ENCODE measurements at regions not wholly inside any gene's neighbourhood (a gene's known extent, or its start where the extent isn't known, plus 50 kb on each side); places are given as distances from the start of the nearest gene placed in this dataset.

- Histone ChIP-seq H3K36me3 (no peaks in the 10 kb centered on the region), H3K27ac (peak overlapping the region; percentile 59)
- 43% methylated on average over 4 of the region's 4 CpGs for WGBS
Measured at GRCh38 chr2:60053791-60054190, 499.7 kb downstream of the BCL11A start.

GRCh38 chr2:60052601-60053000, 500.9 kb downstream of the BCL11A start:
- 75% methylated on average over 3 of the region's 3 CpGs for WGBS
- TF ChIP-seq POLR2A (IDR thresholded peaks at IDR 0.05), result no peak
- no peak for TF ChIP-seq POLR2AphosphoS5 (IDR thresholded peaks at IDR 0.05)
- no peak for TF ChIP-seq EP300 (IDR thresholded peaks at IDR 0.05)
- TF ChIP-seq, protein P1, sequence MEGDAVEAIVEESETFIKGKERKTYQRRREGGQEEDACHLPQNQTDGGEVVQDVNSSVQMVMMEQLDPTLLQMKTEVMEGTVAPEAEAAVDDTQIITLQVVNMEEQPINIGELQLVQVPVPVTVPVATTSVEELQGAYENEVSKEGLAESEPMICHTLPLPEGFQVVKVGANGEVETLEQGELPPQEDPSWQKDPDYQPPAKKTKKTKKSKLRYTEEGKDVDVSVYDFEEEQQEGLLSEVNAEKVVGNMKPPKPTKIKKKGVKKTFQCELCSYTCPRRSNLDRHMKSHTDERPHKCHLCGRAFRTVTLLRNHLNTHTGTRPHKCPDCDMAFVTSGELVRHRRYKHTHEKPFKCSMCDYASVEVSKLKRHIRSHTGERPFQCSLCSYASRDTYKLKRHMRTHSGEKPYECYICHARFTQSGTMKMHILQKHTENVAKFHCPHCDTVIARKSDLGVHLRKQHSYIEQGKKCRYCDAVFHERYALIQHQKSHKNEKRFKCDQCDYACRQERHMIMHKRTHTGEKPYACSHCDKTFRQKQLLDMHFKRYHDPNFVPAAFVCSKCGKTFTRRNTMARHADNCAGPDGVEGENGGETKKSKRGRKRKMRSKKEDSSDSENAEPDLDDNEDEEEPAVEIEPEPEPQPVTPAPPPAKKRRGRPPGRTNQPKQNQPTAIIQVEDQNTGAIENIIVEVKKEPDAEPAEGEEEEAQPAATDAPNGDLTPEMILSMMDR (IDR thresholded peaks at IDR 0.05), result no peak

More at GRCh38 chr2:60053791-60054190, 499.7 kb downstream of the BCL11A start:
- no peaks in the 10 kb centered on the region for H3K27me3 ChIP-seq
- DNase-seq (ENCODE audit: low spot score in 2 of 2), result no peak
- peaks cover 13% of the 10 kb centered on the region for H3K4me1 ChIP-seq
- TF ChIP-seq, protein P1 (IDR thresholded peaks at IDR 0.05), result no peak
- TF ChIP-seq POLR2A (IDR thresholded peaks at IDR 0.05) (no peak), EP300 (IDR thresholded peaks at IDR 0.05) (no peak), POLR2AphosphoS5 (IDR thresholded peaks at IDR 0.05) (no peak)
- no peaks in the 10 kb centered on the region for H3K9me3 ChIP-seq
- no peak overlapping the region for H3K4me3 ChIP-seq

DNA sequence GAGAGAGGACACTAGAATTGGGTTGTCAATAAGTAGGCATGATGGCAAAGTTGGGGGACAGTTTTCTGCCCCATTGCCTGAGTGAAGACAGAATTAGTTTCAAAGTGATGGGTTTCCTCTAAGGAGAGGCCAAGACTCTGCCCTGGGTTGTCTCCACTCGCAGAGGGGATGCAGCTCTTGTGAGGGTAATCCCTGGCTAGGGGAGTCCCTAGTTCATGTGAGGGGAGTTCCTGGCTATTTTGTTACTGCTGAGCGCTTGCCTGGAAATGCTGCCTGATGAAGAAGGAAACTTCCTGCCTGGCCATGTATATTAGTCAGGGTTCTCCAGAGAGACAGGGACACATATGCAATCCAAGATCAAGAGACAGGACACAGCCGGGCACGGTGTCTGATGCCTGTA, 501.5 kb downstream of the BCL11A start:
- DNase-seq (ENCODE audit: low spot score in 2 of 2), result no peak
- H3K4me3 ChIP-seq, result no peak overlapping the region
- H3K9me3 ChIP-seq, result no peaks in the 10 kb centered on the region
- no peaks in the 10 kb centered on the region for H3K36me3 ChIP-seq
- no peaks in the 10 kb centered on the region for H3K27me3 ChIP-seq
- 93% methylated on average over 4 of the region's 4 CpGs for WGBS
- no peak for TF ChIP-seq POLR2AphosphoS5 (IDR thresholded peaks at IDR 0.05)
- TF ChIP-seq EP300 (IDR thresholded peaks at IDR 0.05), result no peak
- TF ChIP-seq POLR2A (IDR thresholded peaks at IDR 0.05), result no peak
- TF ChIP-seq, protein P1 (IDR thresholded peaks at IDR 0.05), result no peak
- H3K4me1 ChIP-seq, result peaks cover 13% of the 10 kb centered on the region
- H3K27ac ChIP-seq, result no peak overlapping the region

More at GRCh38 chr2:60052601-60053000, 500.9 kb downstream of the BCL11A start:
- H3K9me3 ChIP-seq, result no peaks in the 10 kb centered on the region
- no peaks in the 10 kb centered on the region for H3K27me3 ChIP-seq
- peaks cover 13% of the 10 kb centered on the region for H3K4me1 ChIP-seq
- H3K36me3 ChIP-seq, result no peaks in the 10 kb centered on the region
- H3K4me3 ChIP-seq, result no peak overlapping the region
- no peak for DNase-seq (ENCODE audit: low spot score in 2 of 2)
- H3K27ac ChIP-seq, result no peak overlapping the region

DNA sequence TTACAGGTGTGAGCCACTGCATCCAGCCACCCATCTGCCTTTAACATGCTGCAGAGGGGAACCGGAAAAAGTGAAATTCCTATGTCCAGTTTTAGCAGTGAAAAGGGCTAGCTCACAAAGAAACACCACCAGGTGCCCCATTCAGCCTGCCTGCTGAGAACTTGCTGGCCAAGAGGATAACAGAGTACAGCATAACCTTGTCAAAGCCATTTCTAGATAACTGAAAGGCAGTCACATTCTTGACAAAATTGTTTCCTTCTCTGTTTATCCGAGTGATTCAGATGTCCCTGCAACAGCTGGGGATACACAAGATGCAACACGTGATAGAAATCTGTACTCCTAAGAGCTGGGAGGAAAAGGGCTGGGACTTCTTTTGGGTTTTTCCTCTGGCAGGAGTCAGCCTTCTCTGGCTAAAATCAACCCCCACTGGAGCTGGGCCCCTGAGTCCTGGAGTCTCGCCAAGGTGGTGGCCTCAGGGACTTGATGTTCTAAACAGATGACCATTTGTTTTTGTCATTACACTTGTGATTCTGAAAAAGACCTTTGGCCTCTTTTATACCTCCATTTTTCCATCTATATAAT, 505.4 kb downstream of the BCL11A start:
- H3K36me3 ChIP-seq, result no peaks in the 10 kb centered on the region
- 50% methylated on average over 4 of the region's 4 CpGs for WGBS
- H3K4me3 ChIP-seq, result no peak overlapping the region
- H3K27me3 ChIP-seq, result no peaks in the 10 kb centered on the region
- no peaks in the 10 kb centered on the region for H3K9me3 ChIP-seq
- no peak overlapping the region for H3K27ac ChIP-seq
- TF ChIP-seq, protein P1 (IDR thresholded peaks at IDR 0.05), result no peak
- TF ChIP-seq POLR2A (IDR thresholded peaks at IDR 0.05), result no peak
- no peak for TF ChIP-seq POLR2AphosphoS5 (IDR thresholded peaks at IDR 0.05)
- TF ChIP-seq EP300 (IDR thresholded peaks at IDR 0.05), result no peak
- peaks cover under 1% of the 10 kb centered on the region for H3K4me1 ChIP-seq
- no peak for DNase-seq (ENCODE audit: low spot score in 2 of 2)

DNA sequence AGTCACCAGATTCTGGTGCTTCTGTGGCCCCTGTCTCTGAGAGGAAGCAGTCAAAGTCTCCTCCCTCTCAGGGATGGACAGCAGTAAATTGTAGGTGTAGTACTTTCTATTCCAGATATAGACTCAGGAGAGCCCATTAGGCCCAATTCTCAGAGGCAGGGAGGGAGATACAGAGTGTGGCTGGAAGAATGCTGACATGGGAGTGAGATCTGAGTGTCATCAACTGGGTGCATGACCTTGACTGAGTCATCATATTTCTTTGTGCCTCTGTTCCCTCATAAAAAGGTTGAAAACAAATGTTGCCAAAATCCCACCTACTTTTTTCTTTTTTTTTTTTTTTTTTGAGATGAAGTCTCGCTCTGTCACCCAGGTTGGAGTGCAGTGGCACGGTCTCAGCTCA, 506.1 kb downstream of the BCL11A start:
- no peak for DNase-seq (ENCODE audit: low spot score in 2 of 2)
- Histone ChIP-seq H3K36me3 (no peaks in the 10 kb centered on the region), H3K27me3 (no peaks in the 10 kb centered on the region), H3K9me3 (no peaks in the 10 kb centered on the region), H3K4me3 (no peak overlapping the region), H3K4me1 (no peaks in the 10 kb centered on the region), H3K27ac (no peak overlapping the region)
- WGBS, result 97% methylated on average over 2 of the region's 2 CpGs
- TF ChIP-seq POLR2AphosphoS5 (IDR thresholded peaks at IDR 0.05) (no peak), EP300 (IDR thresholded peaks at IDR 0.05) (no peak), POLR2A (IDR thresholded peaks at IDR 0.05) (no peak)
- TF ChIP-seq, protein P1 (IDR thresholded peaks at IDR 0.05), result no peak
